Fibroblast of the aortic adventitia (primary cell): ENCODE measurements at regions not wholly inside any gene's neighbourhood (a gene's known extent, or its start where the extent isn't known, plus 50 kb on each side); places are given as distances from the start of the nearest gene placed in this dataset.

ENCODE experiments used
- DNase-seq: peaks from one replicate; pipeline ENCODE4 v3.0.0-alpha.2; 2010; ENCODE audit warnings: low read depth
- H3K4me3 ChIP-seq: 2 replicates; pipeline ENCODE4 v1.5.1; 2011; ENCODE audit warnings: low read depth, mild to moderate bottlenecking, control low read depth, low read length, moderate library complexity
- TF ChIP-seq, protein P1 (sequence below): IDR thresholded peaks from 2 replicates; pipeline ENCODE4 v1.5.1; 2011; ENCODE audit warnings: mild to moderate bottlenecking, low read length, control low read depth, inconsistent platforms; ENCODE audit not compliant: insufficient read depth

DNA sequence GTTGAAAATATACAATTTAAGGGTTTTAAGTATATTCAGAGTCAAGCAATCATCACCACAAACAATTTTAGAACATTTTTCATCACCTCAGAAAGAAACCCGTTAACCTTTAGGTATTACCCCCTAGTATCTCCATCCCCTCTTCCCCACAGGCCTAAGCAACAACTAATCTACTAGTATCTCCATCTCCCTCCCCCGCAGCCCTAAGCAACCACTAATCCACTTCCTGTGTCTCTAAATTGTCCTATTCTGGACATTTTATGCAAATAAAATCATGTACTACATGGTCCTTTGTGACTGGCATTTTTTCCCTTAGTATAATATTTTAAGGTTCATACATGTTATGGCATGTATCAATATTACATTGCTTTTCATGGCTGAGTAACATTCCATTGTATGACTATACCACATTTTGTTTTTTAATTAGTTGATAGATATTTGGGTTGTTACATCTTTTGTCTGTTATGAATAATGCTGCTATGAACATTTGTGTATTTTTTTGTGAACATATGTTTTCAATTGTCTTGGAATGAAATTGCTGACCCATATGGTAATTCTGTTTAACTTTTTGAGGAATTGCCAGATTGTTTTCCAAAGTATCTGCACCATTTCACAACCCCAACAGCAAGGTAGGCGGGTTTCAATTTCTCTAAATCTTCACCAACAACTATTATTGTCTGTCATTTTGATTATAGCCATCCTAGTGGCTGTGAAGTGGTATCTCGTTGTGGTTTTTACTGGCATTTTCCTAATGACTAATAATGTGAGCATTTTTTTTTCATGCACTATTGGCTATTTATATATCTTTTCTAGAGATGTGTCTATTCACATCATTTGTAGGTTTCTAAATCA, 215.6 kb upstream of the CD96 start:
- TF ChIP-seq, protein P1, sequence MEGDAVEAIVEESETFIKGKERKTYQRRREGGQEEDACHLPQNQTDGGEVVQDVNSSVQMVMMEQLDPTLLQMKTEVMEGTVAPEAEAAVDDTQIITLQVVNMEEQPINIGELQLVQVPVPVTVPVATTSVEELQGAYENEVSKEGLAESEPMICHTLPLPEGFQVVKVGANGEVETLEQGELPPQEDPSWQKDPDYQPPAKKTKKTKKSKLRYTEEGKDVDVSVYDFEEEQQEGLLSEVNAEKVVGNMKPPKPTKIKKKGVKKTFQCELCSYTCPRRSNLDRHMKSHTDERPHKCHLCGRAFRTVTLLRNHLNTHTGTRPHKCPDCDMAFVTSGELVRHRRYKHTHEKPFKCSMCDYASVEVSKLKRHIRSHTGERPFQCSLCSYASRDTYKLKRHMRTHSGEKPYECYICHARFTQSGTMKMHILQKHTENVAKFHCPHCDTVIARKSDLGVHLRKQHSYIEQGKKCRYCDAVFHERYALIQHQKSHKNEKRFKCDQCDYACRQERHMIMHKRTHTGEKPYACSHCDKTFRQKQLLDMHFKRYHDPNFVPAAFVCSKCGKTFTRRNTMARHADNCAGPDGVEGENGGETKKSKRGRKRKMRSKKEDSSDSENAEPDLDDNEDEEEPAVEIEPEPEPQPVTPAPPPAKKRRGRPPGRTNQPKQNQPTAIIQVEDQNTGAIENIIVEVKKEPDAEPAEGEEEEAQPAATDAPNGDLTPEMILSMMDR = no peak
- no peak overlapping the region for H3K4me3 ChIP-seq
- DNase-seq = peak; percentile 86

DNA sequence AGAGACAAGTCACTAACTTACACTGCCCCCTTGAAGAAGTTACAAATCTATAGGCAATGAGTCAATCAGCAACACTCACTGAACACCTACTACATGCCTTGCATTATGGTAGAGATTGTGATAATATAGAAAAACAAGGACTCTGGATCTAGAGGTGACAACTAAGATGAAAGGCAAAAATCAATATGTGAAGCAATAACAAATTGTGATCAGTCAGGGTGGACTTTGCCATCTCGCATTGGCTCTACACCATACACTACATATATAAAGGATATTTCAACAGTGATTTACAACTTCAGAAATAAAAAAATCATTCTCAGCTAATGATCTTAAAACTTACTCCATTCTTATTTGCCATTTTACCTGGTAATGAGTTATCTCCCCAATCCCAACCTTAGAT, 210.7 kb upstream of the CD96 start:
- no peak for DNase-seq
- TF ChIP-seq, protein P1 = no peak
- H3K4me3 ChIP-seq = no peak overlapping the region

DNA sequence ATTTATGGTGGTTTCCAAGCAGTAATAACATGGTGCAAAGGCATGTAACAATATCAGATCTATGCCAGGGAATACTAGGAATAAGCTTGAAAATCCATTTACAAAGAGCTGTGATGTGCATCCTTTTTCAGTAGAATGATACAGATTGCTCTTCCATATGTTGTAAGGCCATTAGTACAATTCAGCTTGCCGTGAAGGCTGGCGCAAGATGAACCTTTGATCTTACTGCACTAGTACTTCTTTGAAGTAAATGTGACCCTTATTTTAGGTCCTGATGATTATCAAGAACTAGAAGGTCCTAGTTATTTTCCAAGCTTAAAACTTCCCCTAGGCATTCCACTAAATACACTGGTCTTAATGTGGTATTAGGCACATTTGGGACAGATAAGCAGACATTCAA, 210.1 kb upstream of the CD96 start:
- no peak overlapping the region for H3K4me3 ChIP-seq
- TF ChIP-seq, protein P1 = no peak
- no peak for DNase-seq

DNA sequence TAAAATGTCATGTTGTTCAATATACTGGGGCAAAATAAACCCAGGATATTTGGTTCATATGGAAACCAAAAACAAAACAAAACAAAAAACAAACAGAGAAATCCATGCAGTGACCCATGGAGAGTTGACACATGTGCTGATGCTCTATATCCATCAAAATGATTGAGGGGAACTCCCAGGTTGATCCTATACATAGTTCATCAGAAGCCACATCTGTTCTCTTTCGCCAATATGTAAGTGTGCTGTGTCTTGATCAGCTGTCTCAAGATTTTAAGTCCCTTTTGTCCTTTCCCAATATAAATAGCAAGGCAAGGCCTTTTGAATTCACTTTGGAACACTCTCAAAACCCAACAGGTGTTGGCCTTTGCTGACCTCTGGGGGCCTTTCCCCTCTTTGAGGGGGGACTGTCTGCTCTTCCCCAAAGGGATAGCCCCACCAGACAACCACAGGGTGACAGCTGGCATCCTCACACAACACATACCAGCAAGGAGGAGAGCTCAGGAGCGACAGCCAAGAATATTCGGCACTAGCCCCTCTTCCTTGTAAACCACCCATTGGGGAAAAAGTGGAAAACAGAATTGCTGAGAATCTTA, 209.4 kb upstream of the CD96 start:
- DNase-seq = no peak
- no peak overlapping the region for H3K4me3 ChIP-seq
- TF ChIP-seq, protein P1 = no peak

DNA sequence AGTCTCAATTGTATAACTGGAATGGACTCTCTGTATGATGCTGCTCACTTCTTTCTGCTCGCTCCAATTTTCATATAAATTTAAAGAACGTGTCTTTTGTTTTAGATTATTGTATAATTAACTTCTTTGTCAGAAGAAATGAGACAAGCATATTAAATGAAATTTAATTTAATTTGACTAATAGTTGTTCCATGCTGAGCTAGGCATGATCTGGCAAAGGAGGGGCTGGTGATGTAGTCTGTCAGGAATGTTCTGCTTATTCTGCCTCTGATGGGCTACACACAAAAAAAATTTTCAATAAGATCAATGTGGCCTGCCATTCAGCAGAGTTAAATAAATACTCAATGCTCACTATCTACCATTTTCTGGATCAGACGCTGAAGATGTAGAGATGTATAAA, 208.4 kb upstream of the CD96 start:
- TF ChIP-seq, protein P1 = no peak
- no peak overlapping the region for H3K4me3 ChIP-seq
- DNase-seq = no peak

DNA sequence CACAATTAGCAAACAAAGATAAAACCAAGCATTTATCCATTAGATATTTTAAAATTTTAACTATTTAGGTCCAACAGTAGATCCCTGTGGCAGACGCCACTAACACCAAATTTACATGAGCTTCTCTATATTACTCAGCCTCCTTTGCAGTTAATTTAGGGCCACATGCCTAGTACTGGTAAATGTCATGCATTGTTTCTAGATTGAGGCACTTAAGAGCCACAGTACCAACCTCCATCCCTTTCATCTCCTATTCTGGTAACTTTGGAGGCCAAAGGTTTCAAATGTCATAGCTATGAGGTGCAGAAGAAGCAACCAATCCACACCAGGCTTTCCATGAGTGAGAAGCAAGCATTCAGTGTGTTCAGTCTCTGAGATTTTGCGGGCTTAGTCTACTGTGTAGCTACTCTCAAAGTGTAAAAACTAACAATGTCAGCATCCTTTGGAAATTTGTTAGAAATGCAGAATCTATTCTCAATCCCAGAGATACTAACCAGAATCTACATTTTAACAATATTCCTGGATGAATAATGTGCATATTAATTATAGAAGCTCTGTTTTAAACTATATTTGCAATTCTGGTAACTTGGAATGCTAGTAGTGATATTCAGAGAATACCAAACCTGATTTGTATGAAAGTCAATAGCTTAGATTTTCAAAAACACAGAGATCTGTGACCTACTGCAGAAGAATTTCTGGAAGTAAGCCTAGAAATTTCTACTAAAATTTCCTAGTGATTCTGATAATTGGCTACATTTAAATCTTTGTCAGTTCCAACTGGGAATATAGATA, 206.3 kb upstream of the CD96 start:
- no peak overlapping the region for H3K4me3 ChIP-seq
- peak; percentile 16 for DNase-seq
- TF ChIP-seq, protein P1 = no peak
